Activated naive CD4-positive, alpha-beta T cell (primary cell): ENCODE measurements at regions not wholly inside any gene's neighbourhood (a gene's known extent, or its start where the extent isn't known, plus 50 kb on each side); places are given as distances from the start of the nearest gene placed in this dataset.
"Not testable (repeated sequence)": the region's sequence is repeated elsewhere in the genome, so short reads cannot be mapped to it uniquely, and the experiment has no call there.

ENCODE experiments used
- DNase-seq, 4 experiments: peaks; one replicate each; lab custom pipeline; 2025; lab: John Stamatoyannopoulos, UW

DNA sequence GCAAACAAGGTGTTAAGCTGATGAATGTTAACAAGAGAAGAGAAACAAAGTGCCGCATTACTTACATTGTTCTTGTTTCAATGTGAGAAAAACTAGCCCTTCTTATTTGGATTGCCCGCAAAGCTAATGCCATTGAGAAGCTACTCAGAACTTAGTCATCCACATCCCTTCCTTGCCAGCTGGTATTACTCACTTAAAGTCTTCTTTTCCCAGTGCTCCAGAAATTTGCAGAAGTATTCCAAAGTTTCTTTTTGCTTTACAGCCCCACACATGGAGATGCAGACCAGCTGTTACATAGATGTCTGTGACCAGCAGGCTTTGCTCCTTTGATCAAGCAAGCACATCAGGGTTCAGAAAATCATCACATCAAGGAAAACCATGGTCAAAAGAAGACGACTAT lies 529.0 kb downstream of the TBC1D32 start:
- DNase-seq = no peak

DNA sequence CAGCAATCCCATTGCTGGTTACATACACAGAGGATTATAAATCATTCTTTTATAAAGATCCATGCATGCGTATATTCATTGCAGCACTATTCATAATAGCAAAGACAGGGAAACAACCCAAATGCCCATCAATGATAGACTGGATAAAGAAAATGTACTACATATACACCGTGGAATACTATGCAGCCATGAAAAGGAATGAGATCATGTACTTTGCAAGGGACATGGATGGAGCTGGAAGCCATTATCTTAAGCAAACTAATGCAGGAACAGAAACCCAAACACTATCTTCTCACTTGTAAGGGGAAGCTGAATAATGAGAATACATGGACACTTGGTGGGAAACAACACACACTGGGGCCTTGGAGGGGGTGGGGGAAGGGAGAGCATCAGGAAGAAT lies 529.7 kb downstream of the TBC1D32 start:
- DNase-seq = no peak

DNA sequence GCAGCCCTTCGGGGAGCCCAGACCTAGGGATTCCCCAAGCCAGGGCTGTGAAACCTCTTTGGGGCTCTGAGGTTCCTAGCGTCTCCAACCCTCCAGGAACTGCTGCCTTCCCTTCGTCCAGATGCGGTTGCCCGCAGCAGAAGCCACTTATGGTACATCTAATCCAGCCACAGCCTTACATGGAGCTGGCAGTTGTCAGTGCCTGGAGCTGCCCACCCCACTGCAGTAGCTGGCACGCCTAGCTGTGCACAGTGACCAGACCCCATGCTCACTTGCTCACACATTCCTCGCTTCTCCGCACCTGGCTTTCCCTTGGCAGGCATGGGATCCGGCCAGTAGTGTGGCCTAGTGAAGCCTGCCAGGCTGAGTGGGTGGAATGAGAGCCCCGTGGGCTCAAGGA lies 547.6 kb downstream of the TBC1D32 start:
- no peak for DNase-seq

DNA sequence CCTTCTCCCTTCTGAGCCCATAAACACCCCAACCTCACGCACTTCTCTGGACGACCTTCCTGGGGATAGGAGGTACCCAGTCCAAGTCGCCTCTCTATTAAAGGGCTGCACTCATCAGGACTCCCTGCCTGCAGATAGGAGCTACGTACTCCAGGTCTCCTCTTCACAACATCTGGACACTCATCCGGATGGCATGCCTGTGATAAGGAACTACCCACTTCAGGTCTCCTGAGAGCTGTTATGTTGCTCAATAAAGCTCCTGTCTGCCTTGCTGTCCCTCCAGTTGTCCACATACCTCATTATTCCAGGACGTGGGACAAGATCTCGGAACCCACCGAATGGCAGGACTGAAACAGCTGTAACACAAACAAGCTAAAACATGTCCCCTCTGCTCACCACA lies 548.0 kb downstream of the TBC1D32 start:
- DNase-seq = no peak

DNA sequence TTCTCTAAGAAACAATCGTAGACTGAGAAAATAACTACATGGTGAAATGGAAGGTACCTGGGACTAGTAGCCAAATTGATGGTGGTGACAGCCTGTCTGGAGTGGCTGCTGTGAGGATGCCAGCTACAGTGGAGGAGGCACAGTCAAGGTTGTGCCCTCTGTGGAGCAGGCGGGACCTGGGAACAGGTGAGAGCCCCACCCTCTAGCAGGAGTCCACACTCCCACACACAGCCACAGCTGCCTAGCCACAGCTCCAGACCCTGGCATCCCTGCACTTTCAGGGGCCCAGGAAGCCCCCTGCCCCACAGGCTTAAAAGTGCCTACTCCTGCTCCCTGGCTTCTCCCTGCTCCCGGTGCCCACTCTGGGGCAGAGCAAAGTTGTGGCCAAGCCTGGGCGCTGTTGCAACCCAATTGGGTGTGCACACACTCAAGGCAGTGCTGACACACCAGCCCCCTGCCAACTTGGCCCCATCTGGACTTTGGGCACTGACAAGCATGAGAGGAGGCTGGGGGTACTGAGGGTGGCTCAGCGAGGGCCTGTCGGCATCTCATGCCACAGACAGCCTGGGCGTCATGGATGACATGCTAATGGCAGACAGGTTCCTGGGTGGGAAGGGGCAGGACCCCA lies 548.7 kb downstream of the TBC1D32 start:
- no peak for DNase-seq

DNA sequence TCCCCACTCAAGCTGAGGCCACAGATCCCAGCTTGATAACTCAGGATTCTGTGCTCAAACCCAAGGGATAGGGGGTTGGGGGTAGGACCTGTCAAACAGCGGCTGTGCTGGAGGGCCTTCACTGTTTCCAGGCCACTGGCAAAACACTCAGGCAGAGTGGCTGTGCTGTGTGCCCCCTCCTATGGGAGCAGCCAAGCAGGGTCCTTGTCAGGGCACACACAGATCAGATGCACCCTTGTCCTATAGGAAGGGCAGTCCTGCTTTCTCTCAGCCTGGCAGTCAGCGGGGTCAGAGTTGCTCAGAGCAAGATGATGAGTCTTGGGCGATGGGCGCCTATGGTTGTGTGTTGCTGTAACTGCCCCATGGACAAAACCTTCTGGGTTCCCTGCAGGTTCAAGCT lies 554.8 kb downstream of the TBC1D32 start:
- no peak for DNase-seq

DNA sequence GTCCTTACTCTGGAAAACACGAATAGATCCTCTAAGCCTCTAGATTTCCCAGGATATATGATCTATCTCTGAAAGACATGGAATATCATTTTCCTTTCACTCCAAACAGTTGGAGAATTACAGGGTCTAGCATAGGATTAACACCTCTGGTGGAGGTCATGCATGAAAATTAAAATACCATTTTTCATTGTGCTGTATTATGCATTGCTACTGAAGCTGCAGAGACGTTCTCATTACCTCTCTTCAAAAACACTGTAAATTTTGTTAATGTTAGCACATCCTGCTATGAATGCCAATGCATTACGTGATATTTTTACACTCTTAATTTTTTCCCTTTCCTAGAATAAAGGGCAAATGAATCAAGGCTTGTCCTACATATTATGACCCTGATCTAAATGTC lies 558.6 kb downstream of the TBC1D32 start:
- DNase-seq = no peak

DNA sequence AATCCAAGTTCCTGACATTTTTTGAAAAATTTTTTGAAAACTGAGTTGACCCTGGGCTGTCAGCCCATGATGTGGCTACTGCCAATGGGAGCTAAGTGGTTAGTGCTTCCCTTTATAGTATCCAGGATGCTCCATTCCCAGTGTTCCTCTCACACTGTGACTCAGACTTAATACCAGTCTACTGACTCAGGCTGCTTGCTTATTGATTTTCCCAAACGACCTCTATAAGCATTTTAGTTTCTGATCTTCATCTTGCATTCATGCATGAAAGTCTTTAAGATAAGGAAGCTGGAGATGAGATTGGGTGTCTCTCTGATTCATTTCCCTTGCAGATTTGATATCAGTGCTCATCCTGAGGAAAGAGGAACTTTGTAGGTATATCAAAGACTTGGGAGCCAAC lies 560.0 kb downstream of the TBC1D32 start:
- DNase-seq = no peak

DNA sequence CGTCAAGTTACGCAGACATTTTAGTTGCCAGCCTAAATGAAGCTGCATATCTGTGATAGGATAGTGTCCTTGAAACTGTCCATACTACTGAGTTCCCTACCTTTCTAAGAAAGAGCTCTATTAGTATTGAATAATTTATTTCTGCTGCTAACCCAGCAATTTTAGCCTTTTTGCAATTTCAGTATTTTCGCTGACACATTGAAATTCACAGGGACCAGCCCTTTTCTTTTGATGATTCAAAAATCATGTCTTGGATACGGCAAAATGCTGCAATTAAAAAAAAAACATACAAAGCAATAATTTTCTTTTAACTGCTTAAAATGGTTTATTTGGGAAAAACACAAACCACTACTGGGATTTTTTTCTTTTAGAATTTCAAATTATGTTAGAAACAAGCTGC lies 563.3 kb downstream of the TBC1D32 start:
- no peak for DNase-seq

DNA sequence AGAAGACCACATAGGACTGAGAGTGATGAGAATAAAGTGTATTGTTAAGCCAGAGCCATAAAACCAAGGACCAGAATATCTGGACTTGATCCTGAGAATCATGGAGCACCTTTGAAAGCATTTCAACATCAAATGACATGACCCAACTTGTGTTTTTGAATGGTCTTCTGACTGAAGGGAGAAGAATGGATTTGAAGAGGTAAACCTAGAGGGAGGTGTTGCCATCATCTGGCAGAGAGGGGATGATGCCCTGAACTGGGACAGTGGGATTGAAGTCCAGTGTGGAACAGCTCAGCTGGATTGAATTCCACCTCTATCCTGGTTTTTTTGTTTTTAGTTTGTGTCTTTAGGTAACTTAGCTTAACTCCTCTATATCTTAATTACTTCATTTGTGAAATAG lies 570.0 kb downstream of the TBC1D32 start:
- no peak for DNase-seq

DNA sequence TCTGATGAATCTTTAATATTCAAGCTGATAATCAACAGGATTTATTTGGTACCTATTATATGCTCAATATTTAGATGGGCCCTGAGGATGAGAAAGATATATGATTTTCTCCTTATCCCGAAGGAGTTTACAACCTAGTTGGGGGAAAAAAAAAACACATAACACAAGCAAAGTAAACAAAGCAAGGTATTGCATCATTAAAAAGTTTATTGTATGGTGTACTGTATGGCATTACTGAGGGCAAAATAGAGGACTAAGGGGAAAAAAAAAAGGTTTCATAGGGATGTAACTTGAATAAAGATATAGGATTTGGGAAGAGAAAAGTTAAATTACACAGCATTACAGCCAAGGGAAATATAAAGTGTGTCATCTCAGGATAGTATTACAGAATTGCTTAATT lies 574.7 kb downstream of the TBC1D32 start:
- no peak for DNase-seq

DNA sequence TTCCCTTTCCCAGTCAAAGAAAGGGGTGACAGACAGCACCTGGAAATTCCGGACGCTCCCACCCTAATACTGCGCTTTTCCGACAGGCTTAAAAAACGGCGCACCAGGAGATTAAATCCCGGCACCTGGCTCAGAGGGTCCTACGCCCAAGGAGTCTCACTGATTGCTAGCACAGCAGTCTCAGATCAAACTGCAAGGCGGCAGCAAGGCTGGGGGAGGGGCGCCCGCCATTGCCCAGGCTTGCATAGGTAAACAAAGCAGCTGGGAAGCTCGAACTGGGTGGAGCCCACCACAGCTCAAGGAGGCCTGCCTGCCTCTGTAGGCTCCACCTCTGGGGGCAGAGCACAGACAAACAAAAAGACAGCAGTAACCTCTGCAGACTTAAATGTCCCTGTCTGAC lies 585.7 kb downstream of the TBC1D32 start:
- DNase-seq = not testable (repeated sequence)

DNA sequence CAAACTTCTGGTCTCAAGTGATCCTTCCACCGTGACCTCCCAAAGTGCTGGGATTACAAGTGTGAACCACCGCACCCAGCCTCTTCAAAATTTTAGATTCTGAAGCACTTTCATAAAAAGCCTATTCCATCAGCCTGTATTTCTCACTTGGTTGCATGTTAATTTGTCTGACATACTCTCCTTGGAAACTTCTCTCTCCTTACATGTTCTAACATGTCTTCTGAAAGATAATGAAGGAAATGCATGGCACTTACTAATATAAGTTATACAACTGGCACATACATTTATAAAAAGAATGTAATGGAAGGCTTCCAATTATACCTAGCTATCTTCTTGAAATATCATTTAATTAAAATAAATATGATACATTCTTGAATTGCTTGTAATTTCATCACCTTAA lies 597.5 kb downstream of the TBC1D32 start:
- no peak for DNase-seq

DNA sequence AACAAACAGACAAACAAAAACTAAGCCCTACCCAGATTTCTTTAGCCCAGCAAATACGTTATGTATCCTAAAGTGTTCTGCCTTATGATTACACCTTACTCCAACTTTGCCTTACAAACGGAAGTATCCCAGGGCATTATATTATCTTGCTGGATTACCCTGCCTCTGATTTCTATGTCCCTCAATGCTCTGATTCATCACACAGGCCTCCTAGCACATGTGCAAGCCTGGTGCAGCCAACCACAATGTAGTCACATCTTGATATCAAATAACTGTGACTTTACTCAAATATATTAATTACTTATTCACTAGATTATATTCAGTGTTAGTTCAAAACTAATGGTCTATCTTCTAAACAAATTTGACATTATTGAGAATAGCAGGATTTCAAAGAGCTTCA lies 598.6 kb downstream of the TBC1D32 start:
- no peak for DNase-seq

DNA sequence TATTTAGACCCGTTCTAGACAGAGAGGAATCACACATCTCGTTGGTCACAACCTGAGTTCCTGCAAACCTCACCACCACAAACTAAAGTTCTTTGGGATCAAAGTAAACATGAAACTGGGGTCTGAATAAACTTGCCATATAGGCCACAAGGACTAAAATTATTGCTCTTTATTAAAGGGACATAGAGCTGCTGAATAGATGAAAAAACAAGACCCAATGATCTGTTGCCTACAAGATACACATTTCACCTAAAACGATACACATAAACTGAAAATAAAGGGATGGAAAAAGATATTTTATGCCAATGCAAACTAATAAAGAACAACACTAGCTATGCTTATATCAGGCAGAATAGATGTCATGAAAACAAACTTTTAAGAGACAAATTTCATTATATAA lies 623.0 kb downstream of the TBC1D32 start:
- DNase-seq = no peak

DNA sequence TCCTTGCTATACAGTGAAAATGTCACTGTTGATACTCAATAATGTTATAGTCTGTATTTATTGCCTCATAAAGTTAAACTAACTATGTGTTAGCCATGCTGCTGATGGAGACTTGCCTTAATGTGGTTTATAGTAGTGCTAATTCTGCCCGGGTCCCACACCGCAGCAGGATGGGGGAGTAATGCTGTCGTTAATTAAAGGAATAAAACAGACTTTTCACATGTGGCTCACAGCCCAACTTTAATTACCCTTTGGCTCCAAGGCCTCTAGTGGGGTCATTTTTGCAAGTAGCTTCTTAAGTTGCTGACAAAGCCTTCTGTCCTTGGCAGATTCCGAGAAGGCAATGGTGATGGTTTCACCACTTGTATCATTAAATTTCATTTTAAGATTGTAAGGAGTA lies 634.3 kb downstream of the TBC1D32 start:
- no peak for DNase-seq

DNA sequence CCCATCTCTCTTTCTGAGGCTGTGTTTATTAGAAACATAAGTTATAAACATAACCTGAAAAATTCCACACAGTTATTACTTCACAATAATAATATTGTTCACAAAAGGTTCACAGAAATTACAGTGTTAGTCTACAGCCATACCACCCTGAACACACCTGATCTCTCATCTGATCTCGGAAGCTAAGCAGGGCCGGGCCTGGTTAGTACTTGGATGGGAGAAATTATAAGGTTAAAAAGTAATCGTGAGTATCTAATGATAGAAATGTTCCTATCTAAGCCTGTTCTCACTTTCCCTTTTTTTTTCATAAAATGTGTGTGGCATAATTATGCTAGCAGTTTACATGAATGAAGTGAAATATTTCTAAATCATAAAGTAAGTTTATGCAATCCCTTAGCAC lies 647.8 kb downstream of the TBC1D32 start:
- DNase-seq = no peak

DNA sequence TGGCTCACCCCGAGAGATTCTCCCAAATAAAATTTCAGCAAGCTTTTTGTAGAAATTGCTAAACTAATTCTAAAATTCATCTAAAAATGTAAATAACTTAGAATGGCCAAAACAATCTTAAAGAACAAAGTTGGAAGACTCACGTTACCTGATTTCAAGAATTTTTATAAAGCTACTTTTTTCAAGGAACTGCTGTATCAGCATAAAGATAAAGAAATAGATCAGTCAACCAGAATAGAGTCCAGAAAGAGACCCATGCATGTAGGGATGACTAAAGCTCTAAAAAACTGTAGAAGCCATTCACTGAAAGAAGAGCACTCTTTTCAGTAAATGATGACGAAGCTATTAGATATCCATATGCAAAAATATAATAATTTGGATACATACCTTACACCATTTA lies 652.1 kb downstream of the TBC1D32 start:
- no peak for DNase-seq

DNA sequence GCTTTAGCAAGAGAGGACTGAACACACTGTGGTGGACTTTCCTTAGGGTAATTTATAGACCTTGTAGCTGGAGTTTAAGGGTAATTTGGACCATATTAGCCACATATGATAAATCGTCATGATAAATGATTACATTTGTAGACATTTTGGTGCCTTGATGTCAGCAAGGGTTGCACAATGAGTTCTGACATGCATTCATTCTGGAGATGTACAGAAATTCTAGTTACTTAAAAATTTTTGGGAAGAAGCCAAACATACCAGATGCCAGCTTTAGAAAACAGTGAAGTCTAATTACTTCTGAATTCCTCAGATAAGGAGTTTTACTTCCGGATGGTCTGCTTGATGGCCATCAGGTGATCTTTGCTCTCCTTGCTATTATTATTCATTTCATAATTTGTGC lies 653.1 kb downstream of the TBC1D32 start:
- no peak for DNase-seq

DNA sequence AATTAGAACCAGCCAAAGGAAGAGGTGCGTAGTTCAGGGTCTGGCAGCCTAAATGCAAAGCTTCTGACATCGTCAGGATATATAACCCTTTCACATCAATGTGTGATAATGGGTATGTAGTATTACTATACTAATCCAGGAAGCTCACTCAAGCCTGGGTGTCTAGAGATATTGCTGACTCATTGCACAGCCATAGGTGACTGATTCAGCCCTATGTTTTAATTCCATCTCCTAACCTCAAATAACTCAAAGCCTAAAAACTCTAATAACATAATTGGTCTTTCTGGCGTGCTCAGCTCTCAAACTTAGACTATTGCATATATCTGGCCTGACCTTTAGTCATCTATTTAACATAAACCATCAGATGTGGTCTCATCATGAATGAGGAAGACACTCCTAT lies 658.4 kb downstream of the TBC1D32 start:
- DNase-seq = no peak

DNA sequence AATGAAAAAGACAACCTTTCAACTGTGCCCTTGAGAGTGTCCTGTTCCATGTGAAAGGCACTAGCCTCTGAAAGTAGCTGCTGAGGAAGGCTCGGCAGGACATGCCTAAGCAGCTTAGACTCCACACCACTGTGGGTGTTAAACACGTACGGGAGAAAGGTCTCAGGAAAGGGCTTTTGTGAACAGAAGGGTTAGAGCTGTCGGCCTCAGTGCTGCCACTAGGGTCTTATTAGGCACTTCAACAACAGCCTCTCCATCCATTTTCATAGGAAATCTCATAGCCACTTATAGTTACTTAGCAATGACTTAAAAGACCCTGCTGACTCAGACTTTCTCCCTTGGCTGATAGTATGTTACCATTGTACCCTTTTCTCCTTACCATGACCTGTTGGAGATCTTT lies 662.8 kb downstream of the TBC1D32 start:
- no peak for DNase-seq

DNA sequence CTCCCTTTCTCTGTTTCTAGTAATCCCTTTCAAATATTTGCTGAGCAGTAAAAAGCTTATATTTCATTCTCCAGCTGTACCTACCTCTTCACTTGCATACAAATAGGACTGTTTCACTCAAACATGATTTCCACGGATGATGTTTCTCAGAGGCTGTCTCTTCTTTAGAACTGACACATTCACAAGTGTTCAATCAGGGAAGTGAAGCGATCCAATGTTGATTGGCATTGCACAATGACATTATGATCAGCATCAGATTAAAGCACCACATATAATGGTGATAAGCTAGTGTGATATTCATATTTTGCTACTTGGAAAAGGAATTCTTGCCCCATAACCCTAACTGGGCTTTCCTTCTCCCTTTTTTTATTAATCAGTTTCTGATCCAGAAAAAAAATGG lies 681.8 kb downstream of the TBC1D32 start:
- DNase-seq = no peak

DNA sequence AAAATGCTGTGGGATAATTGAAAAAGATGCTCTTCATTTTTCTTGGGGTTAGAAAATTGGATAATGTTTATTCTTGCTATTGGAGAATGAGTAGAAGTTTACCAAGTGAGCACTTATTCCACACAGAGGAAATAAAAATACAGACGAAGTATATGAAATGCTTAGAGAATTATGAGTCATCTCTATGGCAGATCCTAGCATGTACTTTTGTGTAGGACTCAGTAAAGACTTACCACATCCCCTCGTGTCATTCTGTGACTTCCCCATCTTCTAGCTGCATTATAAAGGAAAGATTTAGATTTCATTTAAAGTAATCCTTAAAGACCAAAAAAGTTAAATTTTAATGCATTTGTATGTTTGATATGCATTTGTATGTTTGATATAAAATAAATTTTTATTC lies 685.6 kb downstream of the TBC1D32 start:
- no peak for DNase-seq

DNA sequence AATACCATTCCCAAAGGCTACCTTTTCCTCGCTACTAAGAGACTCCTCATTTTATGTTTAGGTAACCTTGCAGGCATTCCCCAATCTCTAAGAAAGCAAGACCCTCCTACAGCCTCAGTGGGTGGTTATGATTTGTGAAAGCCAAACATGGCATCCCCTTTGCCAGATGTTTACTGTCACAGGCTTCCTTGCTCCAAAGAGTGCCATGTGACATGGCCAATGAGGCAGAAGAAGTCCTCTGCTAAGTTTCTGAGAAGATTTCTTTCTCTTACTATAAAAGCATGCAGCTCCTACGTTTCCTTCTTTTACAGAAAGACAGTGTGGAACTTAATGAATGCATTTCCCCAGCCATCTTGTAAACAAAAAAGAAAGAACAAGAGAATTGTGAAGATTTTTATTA lies 688.2 kb downstream of the TBC1D32 start:
- DNase-seq = no peak

DNA sequence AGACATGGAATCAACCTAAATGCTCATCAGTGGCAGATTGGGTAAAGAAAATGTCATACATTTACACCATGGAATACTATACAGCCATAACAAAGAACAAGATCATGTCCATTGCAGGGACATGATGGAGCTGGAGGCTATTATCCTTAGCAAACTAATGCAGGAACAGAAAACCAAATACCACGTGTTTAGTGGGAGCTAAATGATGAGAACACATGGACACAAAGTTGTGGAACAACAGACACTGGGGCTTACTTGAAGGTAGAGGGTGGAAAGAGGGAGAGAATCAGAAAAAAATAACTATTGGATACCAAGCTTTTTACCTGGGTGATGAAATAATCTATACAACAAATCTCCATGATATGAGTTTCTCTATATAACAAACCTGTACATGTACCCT lies 701.3 kb downstream of the TBC1D32 start:
- DNase-seq = no peak
